H9 (cell line): ENCODE measurements at regions not wholly inside any gene's neighbourhood (a gene's known extent, or its start where the extent isn't known, plus 50 kb on each side); places are given as distances from the start of the nearest gene placed in this dataset.

Source experiments
- DNase-seq: peaks from one replicate; pipeline ENCODE4 v3.0.0-alpha.2; 2017
- H2AFZ ChIP-seq: one replicate; pipeline ENCODE4 v1.6.1; 2013; ENCODE audit warnings: mild to moderate bottlenecking, low read length, control low read depth, moderate library complexity
- H2AK5ac ChIP-seq: 2 replicates; pipeline ENCODE4 v1.6.1; 2013; ENCODE audit warnings: low read length, control low read depth, mixed read lengths; ENCODE audit not compliant: insufficient read length
- H2BK120ac ChIP-seq: one replicate; pipeline ENCODE4 v1.6.1; 2013; ENCODE audit warnings: low read depth, mild to moderate bottlenecking, low read length, control low read depth, inconsistent platforms; ENCODE audit not compliant: poor library complexity, severe bottlenecking
- H2BK12ac ChIP-seq: 2 replicates; pipeline ENCODE4 v1.6.1; 2013; ENCODE audit warnings: low read length, control low read depth, mixed read lengths, low read depth; ENCODE audit not compliant: insufficient read length
- H2BK15ac ChIP-seq: 2 replicates; pipeline ENCODE4 v1.6.1; 2013; ENCODE audit warnings: low read depth, low read length, control low read depth
- H2BK20ac ChIP-seq: one replicate; pipeline ENCODE4 v1.6.1; 2013; ENCODE audit warnings: low read depth, mild to moderate bottlenecking, low read length, control low read depth, inconsistent platforms; ENCODE audit not compliant: poor library complexity, severe bottlenecking
- H2BK5ac ChIP-seq: 2 replicates; pipeline ENCODE4 v1.6.1; 2013; ENCODE audit warnings: low read length, control low read depth, mixed read lengths; ENCODE audit not compliant: insufficient read length
- H3K14ac ChIP-seq: 2 replicates; pipeline ENCODE4 v1.6.1; 2013; ENCODE audit warnings: low read length, control low read depth; ENCODE audit not compliant: insufficient read depth
- H3K18ac ChIP-seq: 2 replicates; pipeline ENCODE4 v1.6.1; 2013; ENCODE audit warnings: low read depth, mild to moderate bottlenecking, mixed read lengths, low read length, control low read depth; ENCODE audit not compliant: insufficient read length
- H3K23ac ChIP-seq: 2 replicates; pipeline ENCODE4 v1.6.1; 2013; ENCODE audit warnings: low read length, control low read depth, mixed read lengths, low read depth; ENCODE audit not compliant: insufficient read length
- H3K23me2 ChIP-seq: 2 replicates; pipeline ENCODE4 v1.6.1; 2013; ENCODE audit warnings: low read depth, mild to moderate bottlenecking, mixed read lengths, low read length, control low read depth; ENCODE audit not compliant: insufficient read length, poor library complexity, severe bottlenecking
- H3K27ac ChIP-seq: 2 replicates; pipeline ENCODE4 v1.5.1; 2013; ENCODE audit warnings: low read length, control low read depth, mixed read lengths, low read depth; ENCODE audit not compliant: insufficient read length
- H3K27me3 ChIP-seq: 2 replicates; pipeline ENCODE4 v1.6.1; 2013; ENCODE audit warnings: low read length, control low read depth, inconsistent platforms; ENCODE audit not compliant: insufficient read depth
- H3K4ac ChIP-seq: 2 replicates; pipeline ENCODE4 v1.6.1; 2013; ENCODE audit warnings: low read depth, mild to moderate bottlenecking, control low read depth, inconsistent platforms, low read length, moderate library complexity
- H3K4me1 ChIP-seq: 2 replicates; pipeline ENCODE4 v1.6.1; 2013; ENCODE audit warnings: low read length, control low read depth, inconsistent platforms; ENCODE audit not compliant: insufficient read depth
- H3K4me2 ChIP-seq: 2 replicates; pipeline ENCODE4 v1.6.1; 2013; ENCODE audit warnings: low read length, control low read depth, mixed read lengths; ENCODE audit not compliant: insufficient read length, insufficient read depth
- H3K56ac ChIP-seq: 2 replicates; pipeline ENCODE4 v1.6.1; 2013; ENCODE audit warnings: low read depth, mild to moderate bottlenecking, mixed read lengths, low read length, control low read depth; ENCODE audit not compliant: insufficient read length
- H3K79me1 ChIP-seq: 2 replicates; pipeline ENCODE4 v1.6.1; 2013; ENCODE audit warnings: low read depth, mild to moderate bottlenecking, moderate library complexity, low read length, control low read depth, inconsistent platforms; ENCODE audit not compliant: insufficient read depth, poor library complexity, severe bottlenecking
- H3K79me2 ChIP-seq: 2 replicates; pipeline ENCODE4 v1.6.1; 2013; ENCODE audit warnings: low read length, control low read depth, inconsistent platforms; ENCODE audit not compliant: insufficient read depth
- H3K9ac ChIP-seq: 2 replicates; pipeline ENCODE4 v1.6.1; 2013; ENCODE audit warnings: low read length, control low read depth, mixed read lengths; ENCODE audit not compliant: insufficient read length; ENCODE audit errors: extremely low read depth
- H3K9me3 ChIP-seq: one replicate; pipeline ENCODE4 v1.6.1; 2013; ENCODE audit warnings: low read depth, low read length, inconsistent platforms; ENCODE audit not compliant: control insufficient read depth
- H3T11ph ChIP-seq: one replicate; pipeline ENCODE4 v1.6.1; 2013; ENCODE audit warnings: mild to moderate bottlenecking, low read length, control low read depth, inconsistent platforms
- H4K20me1 ChIP-seq: one replicate; pipeline ENCODE4 v1.6.1; 2013; ENCODE audit not compliant: control insufficient read depth, insufficient read length, insufficient read depth
- H4K5ac ChIP-seq: 2 replicates; pipeline ENCODE4 v1.6.1; 2013; ENCODE audit warnings: low read depth, mild to moderate bottlenecking, mixed read lengths, low read length, control low read depth; ENCODE audit not compliant: insufficient read length
- H4K8ac ChIP-seq: replicated peaks from 2 replicates; pipeline ENCODE4 v1.6.1; 2013; ENCODE audit warnings: low read length, control low read depth, mixed read lengths, low read depth; ENCODE audit not compliant: insufficient read length
- H4K91ac ChIP-seq: 2 replicates; pipeline ENCODE4 v1.6.1; 2013; ENCODE audit warnings: low read depth, mild to moderate bottlenecking, moderate library complexity, mixed read lengths, low read length, control low read depth; ENCODE audit not compliant: insufficient read length
- H3K27ac Mint-ChIP-seq, 3 experiments: 2 replicates in 2 of 3; 3 replicates in 1 of 3; pipeline ENCODE4 v1.8.0; 2020 to 2021; ENCODE audit warnings: mixed read lengths in 3 of 3, mild to moderate bottlenecking in 1 of 3, moderate library complexity in 1 of 3
- H3K27me3 Mint-ChIP-seq: 2 replicates; pipeline ENCODE4 v1.8.0; 2021; ENCODE audit warnings: low read depth, mild to moderate bottlenecking, moderate library complexity, mixed read lengths
- H3K36me3 Mint-ChIP-seq, 3 experiments: 2 replicates in 2 of 3; 3 replicates in 1 of 3; pipeline ENCODE4 v1.8.0; 2020 to 2021; ENCODE audit warnings: low read depth in 3 of 3, mixed read lengths in 3 of 3; ENCODE audit not compliant: insufficient read depth in 1 of 3
- H3K4me1 Mint-ChIP-seq, 2 experiments: 2 replicates each; pipeline ENCODE4 v1.8.0; 2020; ENCODE audit warnings: mixed read lengths in 2 of 2
- H3K4me3 Mint-ChIP-seq, 2 experiments: 2 replicates in 1 of 2; 3 replicates in 1 of 2; pipeline ENCODE4 v1.8.0; 2020 to 2021; ENCODE audit warnings: mild to moderate bottlenecking in 2 of 2, mixed read lengths in 2 of 2, moderate library complexity in 1 of 2
- H3K9me3 Mint-ChIP-seq, 2 experiments: 2 replicates in 1 of 2; 3 replicates in 1 of 2; pipeline ENCODE4 v1.8.0; 2020; ENCODE audit warnings: mild to moderate bottlenecking in 2 of 2, mixed read lengths in 2 of 2, moderate library complexity in 1 of 2
- WGBS: extraction: QIAGEN DNeasy Blood & Tissue Kit; methylation state at CpG from one replicate; pipeline ENCODE4 v1.1.7; 2013; ENCODE audit warnings: missing lambda C conversion rate, low lambda C conversion rate, mixed read lengths; ENCODE audit not compliant: insufficient read length; ENCODE audit errors: extremely low coverage; 5-methylcytosine and 5-hydroxymethylcytosine counted together
- TF ChIP-seq, protein P1 (sequence below): fragments of 200-600 bp; sonication (generic); conservative IDR thresholded peaks from 3 replicates; pipeline ENCODE4 v1.8.0; 2021; ENCODE audit warnings: antibody characterized with exemption, mild to moderate bottlenecking

GRCh38 chrX:8927701-8928100 lies 106.2 kb downstream of the FAM9B start:
- H3K4me1 Mint-ChIP-seq = peaks cover 0 to 4% of the 10 kb centered on the region in 2 experiments; a peak in 1 of 4 replicates
- Histone ChIP-seq H4K20me1 (no peaks in the 10 kb centered on the region), H2BK20ac (no peak overlapping the region), H3K4me2 (no peak overlapping the region), H3K56ac (no peak overlapping the region), H3K23ac (no peak overlapping the region), H2BK120ac (no peak overlapping the region), H3K79me1 (no peaks in the 10 kb centered on the region), H3T11ph (no peak overlapping the region), H2AK5ac (no peak overlapping the region), H4K91ac (no peak overlapping the region), H3K9ac (no peak overlapping the region), H3K27me3 (no peaks in the 10 kb centered on the region), H2BK12ac (no peak overlapping the region), H4K5ac (no peak overlapping the region), H3K27ac (no peak overlapping the region), H2BK15ac (no peak overlapping the region), H3K14ac (no peak overlapping the region), H2BK5ac (no peak overlapping the region), H3K4ac (no peak overlapping the region), H3K4me1 (no peaks in the 10 kb centered on the region), H3K23me2 (no peaks in the 10 kb centered on the region), H4K8ac (no peak overlapping the region), H3K79me2 (no peaks in the 10 kb centered on the region), H3K9me3 (no peaks in the 10 kb centered on the region), H2AFZ (no peak overlapping the region), H3K18ac (no peak overlapping the region)
- no peaks in the 10 kb centered on the region for H3K36me3 Mint-ChIP-seq
- no CpG with 5 or more reads among the region's 7 CpGs for WGBS
- no peak overlapping the region for H3K4me3 Mint-ChIP-seq
- H3K27ac Mint-ChIP-seq = no peak overlapping the region
- TF ChIP-seq, protein P1, sequence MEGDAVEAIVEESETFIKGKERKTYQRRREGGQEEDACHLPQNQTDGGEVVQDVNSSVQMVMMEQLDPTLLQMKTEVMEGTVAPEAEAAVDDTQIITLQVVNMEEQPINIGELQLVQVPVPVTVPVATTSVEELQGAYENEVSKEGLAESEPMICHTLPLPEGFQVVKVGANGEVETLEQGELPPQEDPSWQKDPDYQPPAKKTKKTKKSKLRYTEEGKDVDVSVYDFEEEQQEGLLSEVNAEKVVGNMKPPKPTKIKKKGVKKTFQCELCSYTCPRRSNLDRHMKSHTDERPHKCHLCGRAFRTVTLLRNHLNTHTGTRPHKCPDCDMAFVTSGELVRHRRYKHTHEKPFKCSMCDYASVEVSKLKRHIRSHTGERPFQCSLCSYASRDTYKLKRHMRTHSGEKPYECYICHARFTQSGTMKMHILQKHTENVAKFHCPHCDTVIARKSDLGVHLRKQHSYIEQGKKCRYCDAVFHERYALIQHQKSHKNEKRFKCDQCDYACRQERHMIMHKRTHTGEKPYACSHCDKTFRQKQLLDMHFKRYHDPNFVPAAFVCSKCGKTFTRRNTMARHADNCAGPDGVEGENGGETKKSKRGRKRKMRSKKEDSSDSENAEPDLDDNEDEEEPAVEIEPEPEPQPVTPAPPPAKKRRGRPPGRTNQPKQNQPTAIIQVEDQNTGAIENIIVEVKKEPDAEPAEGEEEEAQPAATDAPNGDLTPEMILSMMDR = no peak
- no peaks in the 10 kb centered on the region; the same call in 1 of the 2 replicates for H3K27me3 Mint-ChIP-seq
- H3K9me3 Mint-ChIP-seq = peaks cover 2 to 34% of the 10 kb centered on the region in 2 experiments; a peak in 4 of 5 replicates
- DNase-seq = no peak
